Endothelial cell of umbilical vein (primary cell): ENCODE measurements at regions not wholly inside any gene's neighbourhood (a gene's known extent, or its start where the extent isn't known, plus 50 kb on each side); places are given as distances from the start of the nearest gene placed in this dataset.

Experiments
- BruUV-seq: library from RNA; stranded (reverse); fragments of 400-500 nt; replicated peaks from 2 replicates; lab custom pipeline; 2021; lab: Mats Ljungman, UMichigan
- CTCF ChIA-PET: fragments of 300-600, 350-600 bp; sonication (Branson Sonifier 250); formaldehyde crosslinking; loops from one replicate; lab custom pipeline; 2021; ENCODE audit warnings: antibody characterized with exemption, inconsistent platforms; lab: Charles Lee
- POLR2A ChIA-PET: fragments of 300-600, 350-600 bp; sonication (Branson Sonifier 250); formaldehyde crosslinking; loops from one replicate; lab custom pipeline; 2021; ENCODE audit warnings: antibody characterized with exemption, inconsistent platforms; lab: Charles Lee
- DNase-seq: peaks from one replicate; pipeline ENCODE4 v3.0.0-alpha.2; 2011; ENCODE audit warnings: low read depth, low spot score
- FAIRE-seq: peaks from 2 replicates; lab custom pipeline; 2011; peaks lifted over from hg19 to GRCh38; lab: Jason Lieb, UNC
- H2AFZ ChIP-seq: 2 replicates; pipeline ENCODE4 v1.6.0; 2012; ENCODE audit warnings: low read depth, low read length, control low read depth, inconsistent platforms
- H3K27ac ChIP-seq: 2 replicates; pipeline ENCODE4 v1.5.1; 2011; ENCODE audit warnings: low read depth, mild to moderate bottlenecking, control low read depth, low read length, moderate library complexity; ENCODE audit not compliant: insufficient read depth
- H3K27me3 ChIP-seq, 2 experiments: 2 replicates each; pipeline versions ENCODE4 v1.6.0 to v1.6.1; 2011; ENCODE audit warnings: low read length in 2 of 2, mixed read lengths in 1 of 2; ENCODE audit not compliant: control insufficient read depth in 2 of 2, insufficient read depth in 2 of 2
- H3K36me3 ChIP-seq, 2 experiments: 2 replicates in 1 of 2; 3 replicates in 1 of 2; pipeline ENCODE4 v1.5.1; 2011; ENCODE audit warnings: low read length in 2 of 2, mild to moderate bottlenecking in 1 of 2, moderate library complexity in 1 of 2; ENCODE audit not compliant: control insufficient read depth in 2 of 2, insufficient read depth in 2 of 2; ENCODE audit errors: extremely low read depth in 1 of 2
- H3K4me1 ChIP-seq: 3 replicates; pipeline ENCODE4 v1.5.1; 2011; ENCODE audit warnings: mild to moderate bottlenecking, low read length; ENCODE audit not compliant: control insufficient read depth, insufficient read depth; ENCODE audit errors: extremely low read depth
- H3K4me2 ChIP-seq: 2 replicates; pipeline ENCODE4 v1.6.1; 2011; ENCODE audit warnings: low read length, control low read depth, mixed read lengths; ENCODE audit not compliant: insufficient read depth
- H3K4me3 ChIP-seq, 3 experiments: fragments of 200-600 bp in 1 of 3; sonication (generic), shearing (Covaris generic) in 1 of 3; replicated peaks in 1 of 3; 2 replicates each; pipeline ENCODE4 v1.5.1; 2011 to 2016; ENCODE audit warnings: control low read depth in 3 of 3, low read length in 3 of 3, mild to moderate bottlenecking in 2 of 3, inconsistent platforms in 1 of 3, low read depth in 1 of 3, moderate library complexity in 1 of 3; ENCODE audit not compliant: insufficient read depth in 1 of 3
- H3K79me2 ChIP-seq: 2 replicates; pipeline ENCODE4 v1.6.0; 2012; ENCODE audit warnings: low read length, inconsistent platforms; ENCODE audit not compliant: control insufficient read depth, insufficient read depth
- H3K9ac ChIP-seq: replicated peaks from 2 replicates; pipeline ENCODE3; 2011; ENCODE audit warnings: low read length, control low read depth; ENCODE audit not compliant: insufficient read depth; ENCODE audit errors: extremely low read depth
- H3K9me1 ChIP-seq: replicated peaks from 3 replicates; pipeline ENCODE4 v1.6.0; 2011; ENCODE audit warnings: mild to moderate bottlenecking, low read length; ENCODE audit not compliant: control insufficient read depth, insufficient read depth; ENCODE audit errors: extremely low read depth
- H3K9me3 ChIP-seq: replicated peaks from 2 replicates; pipeline ENCODE4 v1.5.1; 2012; ENCODE audit warnings: low read length, inconsistent platforms; ENCODE audit not compliant: control insufficient read depth, insufficient read depth
- H4K20me1 ChIP-seq: replicated peaks from 2 replicates; pipeline ENCODE3; 2011; ENCODE audit warnings: mild to moderate bottlenecking, low read length; ENCODE audit not compliant: control insufficient read depth, insufficient read depth; ENCODE audit errors: extremely low read depth
- CTCF ChIP-seq, 2 donors: IDR thresholded peaks; 1 replicate in 1 of 2; 2 replicates in 1 of 2; pipeline ENCODE4 v1.5.1; 2011; ENCODE audit warnings: low read length in 2 of 2, mild to moderate bottlenecking in 2 of 2, moderate library complexity in 2 of 2, control low read depth in 1 of 2, inconsistent platforms in 1 of 2, low read depth in 1 of 2; ENCODE audit not compliant: insufficient read depth in 1 of 2; ENCODE audit errors: extremely low read depth in 1 of 2
- EZH2 ChIP-seq: IDR thresholded peaks from 2 replicates; pipeline ENCODE4 v1.6.1; 2012; ENCODE audit warnings: borderline replicate concordance, low read depth, mild to moderate bottlenecking, moderate library complexity, low read length, inconsistent platforms; ENCODE audit not compliant: severe bottlenecking
- FOS ChIP-seq: IDR thresholded peaks from 2 replicates; pipeline ENCODE4 v1.6.1; 2011; ENCODE audit warnings: mild to moderate bottlenecking, low read length, moderate library complexity, borderline replicate concordance; ENCODE audit not compliant: insufficient read depth
- GATA2 ChIP-seq: IDR thresholded peaks from 2 replicates; pipeline ENCODE4 v1.7.0; 2011; ENCODE audit warnings: low read depth, mild to moderate bottlenecking, moderate library complexity, mixed read lengths, low read length; ENCODE audit not compliant: insufficient read length, insufficient read depth
- JUN ChIP-seq: IDR thresholded peaks from 2 replicates; pipeline ENCODE4 v1.6.1; 2011; ENCODE audit warnings: borderline replicate concordance, low read depth; ENCODE audit not compliant: insufficient read length, insufficient read depth
- MAX ChIP-seq: IDR thresholded peaks from 2 replicates; pipeline ENCODE4 v1.6.1; 2011; ENCODE audit not compliant: insufficient read depth, insufficient read length
- MYC ChIP-seq: IDR thresholded peaks from one replicate; pipeline ENCODE4 v1.6.1; 2011; ENCODE audit warnings: mild to moderate bottlenecking, low read depth, low read length
- POLR2A ChIP-seq: IDR thresholded peaks from 2 replicates; pipeline ENCODE4 v1.6.1; 2012; ENCODE audit warnings: low read depth, mild to moderate bottlenecking, control low read depth, low read length
- POLR2AphosphoS5 ChIP-seq: IDR thresholded peaks from 2 replicates; pipeline ENCODE4 v1.6.1; 2012; ENCODE audit warnings: low read depth, mild to moderate bottlenecking, control low read depth, low read length, moderate library complexity; ENCODE audit not compliant: insufficient read depth
- dilution Hi-C: fragments of 300-500 bp; cut with MboI; formaldehyde crosslinking; loops from one replicate; pipeline ENCODE4 v1.15.0; 2019; ENCODE audit warnings: low sequenced_read_pairs; ENCODE audit not compliant: extremely low pct_ligation_motif_present
- intact Hi-C: fragments of 100-400 bp; cut with micrococcal nuclease; formaldehyde crosslinking; loops from one replicate; pipeline ENCODE4 v1.10.0; 2022

GRCh38 chr6:141659582-141659981 lies 473.1 kb upstream of the GJE1 start:
- CTCF ChIA-PET: no interaction called here
- intact Hi-C loops: no loop called here
- dilution Hi-C loops: no loop called here
- BruUV-seq: no TSS peak
- H3K9me3 ChIP-seq: no peaks in the 10 kb centered on the region
- H3K27me3 ChIP-seq: no peaks in the 10 kb centered on the region
- DNase-seq (no peak), FAIRE-seq (no peak)
- no peak overlapping the region for H3K9ac ChIP-seq
- H3K4me1 ChIP-seq: no peaks in the 10 kb centered on the region
- no peaks in the 10 kb centered on the region for H3K36me3 ChIP-seq
- no peak overlapping the region for H2AFZ ChIP-seq
- no peaks in the 10 kb centered on the region for H3K79me2 ChIP-seq
- POLR2A ChIA-PET: no interaction called here
- no peaks in the 10 kb centered on the region for H4K20me1 ChIP-seq
- no peak overlapping the region for H3K4me3 ChIP-seq
- H3K4me2 ChIP-seq: no peak overlapping the region
- H3K27ac ChIP-seq: no peak overlapping the region
- TF ChIP-seq POLR2AphosphoS5 (no peak), EZH2 (no peak), FOS (no peak), MYC (no peak), GATA2 (no peak), POLR2A (no peak), CTCF (IDR thresholded peaks at IDR 0.05; ENCODE audit: extremely low read depth in 1 of 2, insufficient read depth in 1 of 2, low read depth in 1 of 2, low read length in 2 of 2) (no peak), JUN (no peak), MAX (no peak)
- no peaks in the 10 kb centered on the region for H3K9me1 ChIP-seq
